ENCODE measurements at regions not wholly inside any gene's neighbourhood (a gene's known extent, or its start where the extent isn't known, plus 50 kb on each side); places are given as distances from the start of the nearest gene placed in this dataset.

- TF ChIP-seq POLR2A (IDR thresholded peaks at IDR 0.05), result no peak
- no peak for TF ChIP-seq CTCF (IDR thresholded peaks at IDR 0.05)
Measured at GRCh38 chr22:19612866-19613572, 88.8 kb upstream of the CLDN5 start.

Data from Peyer's patch (tissue), 4 donors.